H1 (cell line): ENCODE measurements at regions not wholly inside any gene's neighbourhood (a gene's known extent, or its start where the extent isn't known, plus 50 kb on each side); places are given as distances from the start of the nearest gene placed in this dataset.

Source experiments
- CTCF ChIA-PET: fragments of 300-600 bp; sonication (Branson Sonifier 250); formaldehyde crosslinking; loops from one replicate; lab custom pipeline; 2021; ENCODE audit not compliant: partially characterized antibody; lab: Charles Lee
- POLR2A ChIA-PET: fragments of 300-600 bp; sonication (Branson Sonifier 250); formaldehyde crosslinking; loops from one replicate; lab custom pipeline; 2021; ENCODE audit warnings: inconsistent platforms; ENCODE audit not compliant: partially characterized antibody; lab: Charles Lee
- DNase-seq, 2 experiments: peaks; one replicate each; pipeline versions ENCODE4 v3.0.0 to v3.0.0-alpha.2; 2010 to 2022; ENCODE audit warnings: low spot score in 2 of 2, low read depth in 1 of 2, mixed read lengths in 1 of 2
- FAIRE-seq: peaks from 2 replicates; lab custom pipeline; 2011; peaks lifted over from hg19 to GRCh38; lab: Jason Lieb, UNC
- H2AFZ ChIP-seq: 2 replicates; pipeline ENCODE4 v1.8.1; 2012; ENCODE audit warnings: low read length, inconsistent platforms
- H2AK5ac ChIP-seq: 2 replicates; pipeline ENCODE4 v1.6.1; 2013; ENCODE audit warnings: low read depth, low read length
- H2BK120ac ChIP-seq: replicated peaks from 2 replicates; pipeline ENCODE3; 2013; ENCODE audit warnings: low read depth, low read length, inconsistent platforms
- H2BK12ac ChIP-seq: 2 replicates; pipeline ENCODE4 v1.6.1; 2013; ENCODE audit warnings: low read depth, low read length
- H2BK15ac ChIP-seq: 2 replicates; pipeline ENCODE4 v1.6.1; 2013; ENCODE audit warnings: low read length
- H2BK20ac ChIP-seq: 2 replicates; pipeline ENCODE4 v1.6.1; 2013; ENCODE audit warnings: low read length
- H2BK5ac ChIP-seq: 2 replicates; pipeline ENCODE4 v1.6.1; 2013; ENCODE audit warnings: low read depth, low read length
- H3K14ac ChIP-seq: 2 replicates; pipeline ENCODE4 v1.6.1; 2013; ENCODE audit warnings: inconsistent platforms; ENCODE audit not compliant: insufficient read length
- H3K18ac ChIP-seq: 2 replicates; pipeline ENCODE4 v1.6.1; 2013; ENCODE audit warnings: low read length; ENCODE audit errors: extremely low read depth
- H3K23ac ChIP-seq: 2 replicates; pipeline ENCODE4 v1.6.1; 2013; ENCODE audit warnings: inconsistent platforms; ENCODE audit not compliant: insufficient read length
- H3K23me2 ChIP-seq: 2 replicates; pipeline ENCODE4 v1.6.1; 2013; ENCODE audit warnings: low read depth, low read length
- H3K27ac ChIP-seq: 2 replicates; pipeline ENCODE4 v1.6.1; 2011; ENCODE audit warnings: low read depth, low read length, inconsistent platforms
- H3K27me3 ChIP-seq, 4 experiments: replicated peaks in 1 of 4; 1 replicate in 1 of 4; 2 replicates in 3 of 4; pipeline versions ENCODE4 v1.6.1 to v1.8.1; 2011 to 2013; ENCODE audit warnings: low read length in 3 of 4, mild to moderate bottlenecking in 3 of 4, inconsistent platforms in 2 of 4, mixed read lengths in 2 of 4, moderate library complexity in 1 of 4; ENCODE audit not compliant: control insufficient read depth in 3 of 4, insufficient read depth in 3 of 4; ENCODE audit errors: extremely low read depth in 1 of 4
- H3K36me3 ChIP-seq, 4 experiments: 2 replicates each; pipeline versions ENCODE4 v1.6.1 to v1.8.1; 2011 to 2013; ENCODE audit warnings: mild to moderate bottlenecking in 4 of 4, low read length in 3 of 4, moderate library complexity in 2 of 4, control low read depth in 1 of 4, inconsistent platforms in 1 of 4; ENCODE audit not compliant: insufficient read depth in 4 of 4, control insufficient read depth in 2 of 4
- H3K4ac ChIP-seq: replicated peaks from 2 replicates; pipeline ENCODE3; 2013; ENCODE audit warnings: low read length, low read depth, mixed read lengths, inconsistent platforms; ENCODE audit not compliant: insufficient read length
- H3K4me1 ChIP-seq, 4 experiments: replicated peaks in 1 of 4; 1 replicate in 1 of 4; 2 replicates in 3 of 4; pipeline versions ENCODE4 v1.6.1 to v1.8.1; 2011 to 2013; ENCODE audit warnings: low read length in 3 of 4, inconsistent platforms in 2 of 4, mixed read lengths in 1 of 4; ENCODE audit not compliant: insufficient read depth in 4 of 4, control insufficient read depth in 3 of 4
- H3K4me2 ChIP-seq, 2 experiments: 2 replicates each; pipeline versions ENCODE4 v1.6.1 to v1.8.1; 2011 to 2013; ENCODE audit warnings: low read depth in 2 of 2, low read length in 2 of 2, control low read depth in 1 of 2, inconsistent platforms in 1 of 2, mild to moderate bottlenecking in 1 of 2; ENCODE audit not compliant: insufficient read depth in 1 of 2
- H3K4me3 ChIP-seq, 4 experiments: fragments of 200-600, 300-600 bp in 1 of 4; sonication (generic), shearing (Covaris generic), sonication (Bioruptor Twin) in 1 of 4; 2 replicates each; pipeline versions ENCODE4 v1.5.1 to v1.8.1; 2011 to 2016; ENCODE audit warnings: low read length in 4 of 4, low read depth in 3 of 4, control low read depth in 2 of 4, inconsistent platforms in 2 of 4, mild to moderate bottlenecking in 2 of 4, mixed read lengths in 1 of 4, moderate library complexity in 1 of 4; ENCODE audit not compliant: insufficient read depth in 2 of 4; ENCODE audit errors: extremely low read depth in 1 of 4
- H3K56ac ChIP-seq: replicated peaks from 2 replicates; pipeline ENCODE3; 2013; ENCODE audit warnings: low read depth, mild to moderate bottlenecking, mixed read lengths, low read length, inconsistent platforms; ENCODE audit not compliant: insufficient read length
- H3K79me1 ChIP-seq: 2 replicates; pipeline ENCODE4 v1.6.1; 2013; ENCODE audit warnings: low read depth, low read length, control low read depth
- H3K79me2 ChIP-seq, 2 experiments: 2 replicates each; pipeline versions ENCODE4 v1.6.1 to v1.8.1; 2012 to 2013; ENCODE audit warnings: low read length in 2 of 2, mild to moderate bottlenecking in 2 of 2, inconsistent platforms in 1 of 2; ENCODE audit not compliant: insufficient read depth in 2 of 2, control insufficient read depth in 1 of 2
- H3K9ac ChIP-seq, 4 experiments: replicated peaks in 1 of 4; 1 replicate in 1 of 4; 2 replicates in 3 of 4; pipeline versions ENCODE4 v1.6.1 to v1.8.1; 2011 to 2013; ENCODE audit warnings: low read depth in 3 of 4, low read length in 3 of 4, control low read depth in 2 of 4, mild to moderate bottlenecking in 2 of 4, moderate library complexity in 2 of 4, inconsistent platforms in 1 of 4; ENCODE audit errors: extremely low read depth in 1 of 4
- H3K9me3 ChIP-seq, 2 experiments: 2 replicates each; pipeline versions ENCODE4 v1.6.1 to v1.8.1; 2012 to 2013; ENCODE audit warnings: mild to moderate bottlenecking in 2 of 2, moderate library complexity in 2 of 2, control low read depth in 1 of 2, inconsistent platforms in 1 of 2, low read depth in 1 of 2, low read length in 1 of 2, mixed read lengths in 1 of 2; ENCODE audit not compliant: insufficient read depth in 2 of 2
- H4K20me1 ChIP-seq, 2 experiments: replicated peaks in 1 of 2; 2 replicates each; pipeline versions ENCODE3 to v1.8.1; 2011 to 2013; ENCODE audit warnings: inconsistent platforms in 2 of 2, low read length in 2 of 2, mild to moderate bottlenecking in 1 of 2; ENCODE audit not compliant: insufficient read depth in 2 of 2, control insufficient read depth in 1 of 2
- H4K5ac ChIP-seq: 2 replicates; pipeline ENCODE4 v1.6.1; 2013; ENCODE audit warnings: low read length, low read depth, mixed read lengths, inconsistent platforms; ENCODE audit not compliant: insufficient read length
- H4K8ac ChIP-seq: 2 replicates; pipeline ENCODE4 v1.8.0; 2013; ENCODE audit warnings: mild to moderate bottlenecking, moderate library complexity, low read length, inconsistent platforms; ENCODE audit not compliant: insufficient read depth; ENCODE audit errors: extremely low read depth
- H4K91ac ChIP-seq: replicated peaks from 2 replicates; pipeline ENCODE3; 2013; ENCODE audit warnings: low read length, mixed read lengths, inconsistent platforms; ENCODE audit not compliant: insufficient read length
- BACH1 ChIP-seq: IDR thresholded peaks from 2 replicates; pipeline ENCODE4 v1.6.1; 2012; ENCODE audit warnings: low read length, improper control_type of control experiment
- CBX5 ChIP-seq: fragments of 300-800, 300-1000 bp; sonication (generic); IDR thresholded peaks from 2 replicates; pipeline ENCODE4 v1.7.1; 2016; ENCODE audit warnings: antibody characterized with exemption, low read length, low read depth
- GABPA ChIP-seq: IDR thresholded peaks from 2 replicates; pipeline ENCODE4 v1.6.1; 2011; ENCODE audit warnings: mild to moderate bottlenecking, low read length, moderate library complexity, borderline replicate concordance; ENCODE audit not compliant: insufficient read depth
- JUND ChIP-seq: IDR thresholded peaks from 2 replicates; pipeline ENCODE4 v1.6.1; 2011; ENCODE audit warnings: mild to moderate bottlenecking, improper control_type of control experiment, low read length
- KDM1A ChIP-seq: fragments of 200-600, 300-600 bp; sonication (generic); IDR thresholded peaks from 2 replicates; pipeline ENCODE4 v1.7.1; 2016; ENCODE audit warnings: mild to moderate bottlenecking, low read length, borderline replicate concordance
- PHF8 ChIP-seq: fragments of 200-600 bp; sonication (generic); conservative IDR thresholded peaks from 2 replicates; pipeline ENCODE4 v1.7.1; 2012; ENCODE audit warnings: low read depth, mild to moderate bottlenecking, inconsistent platforms, low read length, moderate library complexity
- POLR2A ChIP-seq, 2 experiments: IDR thresholded peaks; 1 replicate in 1 of 2; 2 replicates in 1 of 2; pipeline ENCODE4 v1.6.1; 2011; ENCODE audit warnings: low read depth in 2 of 2, low read length in 2 of 2, mild to moderate bottlenecking in 2 of 2; ENCODE audit errors: control extremely low read depth in 1 of 2
- POLR2AphosphoS5 ChIP-seq: IDR thresholded peaks from 2 replicates; pipeline ENCODE4 v1.6.1; 2011; ENCODE audit warnings: low read depth, low read length
- RBBP5 ChIP-seq: IDR thresholded peaks from 2 replicates; pipeline ENCODE4 v1.7.1; 2012; ENCODE audit warnings: low read depth, mild to moderate bottlenecking, inconsistent platforms, low read length, moderate library complexity, borderline replicate concordance
- RXRA ChIP-seq: IDR thresholded peaks from 2 replicates; pipeline ENCODE4 v1.6.1; 2011; ENCODE audit warnings: low read depth, mild to moderate bottlenecking, low read length, moderate library complexity; ENCODE audit not compliant: insufficient read depth
- SRF ChIP-seq: IDR thresholded peaks from 2 replicates; pipeline ENCODE4 v1.6.1; 2011; ENCODE audit warnings: mild to moderate bottlenecking, low read depth, low read length, moderate library complexity
- TCF12 ChIP-seq: IDR thresholded peaks from 2 replicates; pipeline ENCODE4 v1.6.1; 2011; ENCODE audit warnings: low read depth, mild to moderate bottlenecking, low read length
- YY1 ChIP-seq: IDR thresholded peaks from 2 replicates; pipeline ENCODE4 v1.6.1; 2011; ENCODE audit warnings: low read depth, mild to moderate bottlenecking, low read length
- WGBS, 2 experiments: shearing (Covaris generic) in 1 of 2; methylation state at CpG; one replicate each; pipeline versions ENCODE4 v1.1.6 to v1.1.7; 2013 to 2015; ENCODE audit warnings: low lambda C conversion rate in 2 of 2, mixed read lengths in 2 of 2, inconsistent platforms in 1 of 2, low coverage in 1 of 2, missing lambda C conversion rate in 1 of 2; ENCODE audit not compliant: insufficient replicate concordance in 2 of 2, insufficient coverage in 1 of 2, insufficient read length in 1 of 2; ENCODE audit errors: extremely low coverage in 1 of 2, missing lambda C conversion rate in 1 of 2; 5-methylcytosine and 5-hydroxymethylcytosine counted together
- TF ChIP-seq, protein P1 (sequence below): IDR thresholded peaks from 2 replicates; pipeline ENCODE4 v1.6.1; 2011; ENCODE audit warnings: low read depth, mild to moderate bottlenecking, low read length; ENCODE audit not compliant: insufficient read depth

DNA sequence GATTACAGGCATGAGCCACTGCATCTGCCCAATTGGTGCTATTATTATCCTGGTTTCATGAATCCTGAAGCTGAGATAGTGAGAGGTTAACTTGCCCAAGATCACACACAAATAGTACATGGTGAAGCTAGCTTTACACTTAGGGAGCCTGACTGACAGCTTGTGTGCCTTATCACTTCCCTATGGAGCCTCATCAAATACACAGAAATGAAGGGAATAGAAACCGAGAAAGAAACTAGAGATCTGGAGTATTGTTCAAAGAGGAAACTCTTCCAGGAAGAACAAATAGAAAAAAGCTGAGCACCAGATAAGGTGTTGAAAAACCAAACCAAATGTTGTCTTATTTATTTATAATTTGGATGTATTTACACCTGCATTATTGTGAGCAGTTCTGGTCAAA lies 155.0 kb upstream of the CITED2 start:
- no peaks in the 10 kb centered on the region for H3K4me1 ChIP-seq
- no peak overlapping the region for H4K5ac ChIP-seq
- DNase-seq: no peak
- no peak for FAIRE-seq
- H2BK5ac ChIP-seq: no peak overlapping the region
- ChIA-PET POLR2A (interaction anchor here (1.2 kb wide), 1 partner anchor 155 kb away, joined by 4 read pairs; the partner anchor contains the start of gene CITED2), CTCF (no interaction called here)
- 87% methylated on average over 1 of the region's 1 CpG; no CpG with 5 or more reads in 1 of the 2 experiments for WGBS, 2 experiments
- H2AFZ ChIP-seq: no peak overlapping the region
- H3K27ac ChIP-seq: no peak overlapping the region
- H3K18ac ChIP-seq: no peak overlapping the region
- H3K23ac ChIP-seq: no peak overlapping the region
- H3K14ac ChIP-seq: no peak overlapping the region
- H3K23me2 ChIP-seq: no peaks in the 10 kb centered on the region
- no peaks in the 10 kb centered on the region for H4K20me1 ChIP-seq
- H3K36me3 ChIP-seq: 0 out of 8 replicates have a peak, but pooled peaks cover 0 to 2% (median 0%) of the 10 kb centered on the region in 4 experiments
- no peaks in the 10 kb centered on the region for H3K27me3 ChIP-seq
- no peak overlapping the region for H4K8ac ChIP-seq
- H2BK120ac ChIP-seq: no peak overlapping the region
- H2BK20ac ChIP-seq: no peak overlapping the region
- no peaks in the 10 kb centered on the region for H3K79me1 ChIP-seq
- H3K9ac ChIP-seq: no peak overlapping the region
- no peaks in the 10 kb centered on the region for H3K79me2 ChIP-seq
- no peak overlapping the region for H3K56ac ChIP-seq
- no peak overlapping the region for H2AK5ac ChIP-seq
- H2BK12ac ChIP-seq: no peak overlapping the region
- no peaks in the 10 kb centered on the region; a peak in 1 of 4 replicates for H3K9me3 ChIP-seq
- H3K4me2 ChIP-seq: no peak overlapping the region
- H3K4me3 ChIP-seq: no peak overlapping the region
- no peak overlapping the region for H2BK15ac ChIP-seq
- no peak overlapping the region for H3K4ac ChIP-seq
- no peak overlapping the region for H4K91ac ChIP-seq
- no peak for TF ChIP-seq POLR2AphosphoS5
- no peak for TF ChIP-seq YY1
- TF ChIP-seq RBBP5: no peak
- TF ChIP-seq CBX5: no peak
- no peak for TF ChIP-seq POLR2A (IDR thresholded peaks at IDR 0.05; ENCODE audit: control extremely low read depth in 1 of 2, low read depth in 2 of 2, low read length in 2 of 2)
- no peak for TF ChIP-seq BACH1
- TF ChIP-seq KDM1A: no peak
- TF ChIP-seq JUND: no peak
- TF ChIP-seq PHF8: no peak
- no peak for TF ChIP-seq SRF
- no peak for TF ChIP-seq TCF12
- TF ChIP-seq RXRA: no peak
- TF ChIP-seq GABPA: no peak
- TF ChIP-seq, protein P1, sequence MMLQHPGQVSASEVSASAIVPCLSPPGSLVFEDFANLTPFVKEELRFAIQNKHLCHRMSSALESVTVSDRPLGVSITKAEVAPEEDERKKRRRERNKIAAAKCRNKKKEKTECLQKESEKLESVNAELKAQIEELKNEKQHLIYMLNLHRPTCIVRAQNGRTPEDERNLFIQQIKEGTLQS: no peak
